Duodenal mucosa (tissue), 2 donors: ENCODE measurements at regions not wholly inside any gene's neighbourhood (a gene's known extent, or its start where the extent isn't known, plus 50 kb on each side); places are given as distances from the start of the nearest gene placed in this dataset.

Experiments used
- H3K27ac ChIP-seq: one replicate; pipeline ENCODE4 v1.7.0; 2013; ENCODE audit warnings: low read depth, low read length
- H3K27me3 ChIP-seq, 2 donors: one replicate each; pipeline ENCODE4 v1.7.0; 2013; ENCODE audit warnings: low read length in 2 of 2, control low read depth in 1 of 2; ENCODE audit not compliant: insufficient read depth in 2 of 2, control insufficient read depth in 1 of 2
- H3K36me3 ChIP-seq, 2 donors: one replicate each; pipeline ENCODE4 v1.7.0; 2013; ENCODE audit warnings: low read length in 2 of 2, control low read depth in 1 of 2; ENCODE audit not compliant: insufficient read depth in 2 of 2, control insufficient read depth in 1 of 2
- H3K4me1 ChIP-seq, 2 donors: one replicate each; pipeline ENCODE4 v1.7.0; 2013; ENCODE audit warnings: low read length in 2 of 2, control low read depth in 1 of 2; ENCODE audit not compliant: insufficient read depth in 2 of 2, control insufficient read depth in 1 of 2
- H3K4me3 ChIP-seq, 2 donors: one replicate each; pipeline ENCODE4 v1.7.0; 2013; ENCODE audit warnings: low read length in 2 of 2, low read depth in 1 of 2
- H3K9ac ChIP-seq, 2 donors: one replicate each; pipeline ENCODE4 v1.7.0; 2013; ENCODE audit warnings: low read length in 2 of 2, low read depth in 1 of 2
- H3K9me3 ChIP-seq, 2 donors: one replicate each; pipeline ENCODE4 v1.7.0; 2013; ENCODE audit warnings: low read length in 2 of 2, control low read depth in 1 of 2; ENCODE audit not compliant: control insufficient read depth in 1 of 2

DNA sequence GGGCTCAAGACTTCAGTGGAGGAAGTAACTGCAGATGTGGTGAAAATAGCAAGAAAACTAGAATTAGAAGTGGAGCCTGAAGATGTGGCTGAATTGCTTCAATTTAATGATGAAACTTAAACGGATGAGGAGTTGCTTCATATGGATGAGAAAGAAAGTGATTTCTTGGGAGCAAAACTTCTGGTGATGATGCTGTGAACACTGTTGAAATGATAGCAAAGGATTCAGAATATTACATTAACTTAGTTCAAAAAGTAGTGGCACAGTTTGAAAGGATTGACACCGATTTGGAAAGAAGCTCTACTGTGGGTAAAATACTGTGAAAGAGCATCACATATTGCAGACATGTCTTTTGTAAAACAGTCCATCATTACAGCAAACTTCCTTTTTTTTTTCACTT lies 638.0 kb downstream of the NYAP2 start:
- Histone ChIP-seq H3K9me3 (no peaks in the 10 kb centered on the region), H3K4me1 (no peaks in the 10 kb centered on the region), H3K27me3 (peaks cover 0 to under 1% of the 10 kb centered on the region in 2 donors), H3K9ac (no peak overlapping the region), H3K27ac (no peak overlapping the region), H3K36me3 (no peaks in the 10 kb centered on the region), H3K4me3 (no peak overlapping the region)

DNA sequence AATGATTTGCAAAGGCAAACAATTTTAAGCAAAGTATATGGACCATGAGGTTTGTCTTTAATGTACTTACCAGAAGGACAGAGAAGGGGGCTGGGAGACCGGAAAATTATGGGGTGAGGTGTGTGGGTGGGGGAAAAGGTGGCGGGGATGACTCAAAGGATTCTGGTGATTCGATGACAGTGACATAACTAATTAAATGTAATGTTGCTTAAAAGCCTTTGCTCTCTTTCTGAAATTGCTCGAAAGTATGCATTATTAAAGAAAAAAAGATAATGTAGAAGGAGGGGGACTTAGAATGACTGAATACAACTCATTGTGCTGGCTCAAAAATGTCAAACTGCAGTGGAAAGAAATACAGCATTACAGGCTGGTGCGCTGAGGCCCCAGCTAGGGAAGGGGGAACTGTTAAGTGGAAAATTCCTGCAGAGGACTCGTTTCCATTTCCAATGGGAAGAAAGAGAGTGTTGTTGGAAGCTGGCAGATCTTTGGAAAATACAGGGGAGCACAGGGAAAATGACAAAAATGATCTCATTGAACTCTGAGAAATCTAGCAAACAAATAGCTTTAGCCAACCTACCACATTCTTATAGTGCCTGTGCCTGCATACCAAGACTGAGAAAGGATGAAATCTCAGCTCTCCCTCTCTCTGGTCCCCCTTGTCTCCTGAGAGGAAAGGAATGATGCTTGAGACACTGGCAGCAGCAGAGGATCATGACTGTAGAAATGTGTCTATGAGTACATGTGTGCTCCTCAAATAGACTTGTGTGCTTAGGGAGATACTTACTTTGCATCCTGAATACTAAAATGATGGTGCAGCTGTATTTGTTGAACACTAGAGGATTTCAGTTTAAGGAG lies 632.4 kb downstream of the NYAP2 start:
- no peaks in the 10 kb centered on the region for H3K36me3 ChIP-seq
- no peak overlapping the region for H3K27ac ChIP-seq
- peaks cover 0 to 8% of the 10 kb centered on the region in 2 donors for H3K4me1 ChIP-seq
- H3K27me3 ChIP-seq, result peaks cover 13 to 19% of the 10 kb centered on the region in 2 donors
- no peak overlapping the region for H3K9ac ChIP-seq
- peak overlapping the region; percentile 60 to 63 for H3K4me3 ChIP-seq
- H3K9me3 ChIP-seq, result no peaks in the 10 kb centered on the region

DNA sequence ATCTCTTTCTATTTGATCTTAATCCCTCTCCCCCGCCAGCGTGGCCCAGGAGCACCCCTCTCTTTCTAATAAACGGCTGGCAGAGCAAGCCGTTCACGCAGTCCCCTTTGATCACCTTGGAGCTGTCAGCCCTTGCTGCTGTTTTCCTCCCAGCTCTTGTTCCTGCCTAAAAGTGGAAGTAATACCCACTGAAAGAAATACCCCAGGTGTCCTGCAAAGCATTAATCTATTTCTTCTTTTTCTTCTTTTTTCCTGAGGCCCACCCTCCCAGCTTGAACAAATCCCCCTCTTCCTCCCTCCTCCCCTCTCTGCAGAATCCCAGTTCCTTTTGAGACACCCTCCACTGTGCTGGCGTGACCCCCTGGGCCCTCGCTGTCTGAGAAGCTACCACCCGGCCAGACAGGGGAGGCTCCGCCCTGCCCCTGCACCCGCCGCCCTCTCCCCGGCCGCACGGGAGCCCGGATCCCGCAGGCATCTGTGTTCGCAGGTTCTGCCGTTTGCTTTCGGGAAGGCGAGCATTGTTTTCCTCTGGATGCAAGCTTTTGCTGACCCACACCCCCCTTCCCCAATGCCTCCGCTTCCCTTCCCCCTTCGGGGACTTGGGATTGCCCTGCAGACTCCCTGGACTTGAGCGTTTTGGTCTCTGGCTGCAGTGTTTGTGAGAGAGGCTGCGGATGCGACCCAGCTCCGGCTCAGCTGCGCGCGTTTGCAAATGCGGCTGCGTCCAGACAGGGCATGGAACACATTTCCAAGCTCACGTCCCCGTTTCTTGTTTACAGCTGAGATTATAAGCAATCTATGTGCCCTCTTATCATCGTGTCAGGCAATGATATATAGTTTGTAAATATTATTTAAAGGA lies 631.5 kb downstream of the NYAP2 start:
- peak overlapping the region; percentile 60 to 63 for H3K4me3 ChIP-seq
- H3K9me3 ChIP-seq, result no peaks in the 10 kb centered on the region
- H3K27me3 ChIP-seq, result peaks cover 13 to 19% of the 10 kb centered on the region in 2 donors
- no peak overlapping the region for H3K27ac ChIP-seq
- H3K36me3 ChIP-seq, result no peaks in the 10 kb centered on the region
- no peak overlapping the region for H3K9ac ChIP-seq
- H3K4me1 ChIP-seq, result peaks cover 0 to 8% of the 10 kb centered on the region in 2 donors

DNA sequence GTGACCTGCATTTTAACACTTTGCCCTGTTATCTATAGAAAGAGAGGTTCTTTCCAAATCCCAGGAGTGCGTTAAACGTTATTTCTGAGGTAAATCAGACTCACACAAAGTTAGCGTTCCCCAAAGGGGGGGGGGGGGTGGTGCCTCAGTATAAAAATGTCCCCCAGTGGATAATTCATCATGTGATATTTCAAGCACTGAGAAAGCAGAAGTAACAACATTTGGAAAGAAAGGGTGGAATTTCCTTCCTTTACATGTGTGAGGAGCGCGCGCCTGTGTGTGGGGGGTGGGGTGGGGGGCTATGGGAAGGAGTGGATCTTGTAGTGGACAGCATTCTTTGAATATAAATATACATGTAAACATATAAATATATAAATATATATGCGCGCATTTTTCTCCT lies 630.9 kb downstream of the NYAP2 start:
- no peak overlapping the region for H3K27ac ChIP-seq
- H3K4me3 ChIP-seq, result peak overlapping the region in 1 of 2 donors; percentile 60
- no peaks in the 10 kb centered on the region for H3K36me3 ChIP-seq
- no peaks in the 10 kb centered on the region for H3K9me3 ChIP-seq
- H3K27me3 ChIP-seq, result peaks cover 13 to 19% of the 10 kb centered on the region in 2 donors
- peaks cover 0 to 8% of the 10 kb centered on the region in 2 donors for H3K4me1 ChIP-seq
- no peak overlapping the region for H3K9ac ChIP-seq

DNA sequence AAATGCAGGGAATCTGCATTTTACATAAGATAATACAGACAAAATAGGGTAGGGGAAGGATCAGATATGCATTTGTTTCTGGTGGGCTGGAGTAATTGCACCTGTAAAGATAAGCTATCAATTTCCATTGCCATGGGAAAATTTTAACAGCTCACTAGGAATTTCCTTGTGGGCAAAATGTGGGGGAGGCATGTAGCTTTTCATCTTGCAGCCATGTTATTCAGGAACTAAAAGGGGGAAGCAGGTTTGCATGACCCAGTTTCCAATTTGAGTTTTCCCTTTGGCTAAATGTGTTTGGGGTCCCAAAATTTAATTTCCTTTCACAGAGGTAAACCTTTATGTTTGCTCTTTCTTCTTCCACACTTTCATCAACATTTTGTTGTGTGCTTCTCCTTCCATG lies 624.4 kb downstream of the NYAP2 start:
- no peaks in the 10 kb centered on the region for H3K9me3 ChIP-seq
- no peaks in the 10 kb centered on the region for H3K27me3 ChIP-seq
- no peaks in the 10 kb centered on the region for H3K4me1 ChIP-seq
- H3K36me3 ChIP-seq, result no peaks in the 10 kb centered on the region
- no peak overlapping the region for H3K27ac ChIP-seq
- H3K4me3 ChIP-seq, result no peak overlapping the region
- H3K9ac ChIP-seq, result no peak overlapping the region

DNA sequence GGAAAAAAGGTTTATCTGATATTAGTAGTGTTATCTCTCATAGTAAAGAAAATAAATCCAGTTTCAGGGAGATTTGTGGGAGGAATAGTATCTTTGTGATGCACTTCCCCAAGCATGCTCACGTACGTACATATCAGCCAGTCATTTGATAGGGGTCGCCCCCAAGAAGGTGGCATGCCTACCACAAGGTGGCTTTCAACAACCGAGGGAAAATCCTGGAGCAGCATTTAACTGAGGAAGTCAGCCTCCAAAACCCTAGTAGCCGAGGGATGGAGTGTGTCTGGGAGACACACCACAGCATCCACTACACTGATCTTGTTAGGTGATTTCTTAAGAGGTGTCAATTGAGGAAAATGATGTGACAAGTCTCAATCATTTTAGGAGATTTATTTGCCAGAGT lies 623.9 kb downstream of the NYAP2 start:
- Histone ChIP-seq H3K4me3 (no peak overlapping the region), H3K9ac (no peak overlapping the region), H3K27me3 (no peaks in the 10 kb centered on the region), H3K36me3 (no peaks in the 10 kb centered on the region), H3K4me1 (no peaks in the 10 kb centered on the region), H3K9me3 (no peaks in the 10 kb centered on the region), H3K27ac (no peak overlapping the region)

DNA sequence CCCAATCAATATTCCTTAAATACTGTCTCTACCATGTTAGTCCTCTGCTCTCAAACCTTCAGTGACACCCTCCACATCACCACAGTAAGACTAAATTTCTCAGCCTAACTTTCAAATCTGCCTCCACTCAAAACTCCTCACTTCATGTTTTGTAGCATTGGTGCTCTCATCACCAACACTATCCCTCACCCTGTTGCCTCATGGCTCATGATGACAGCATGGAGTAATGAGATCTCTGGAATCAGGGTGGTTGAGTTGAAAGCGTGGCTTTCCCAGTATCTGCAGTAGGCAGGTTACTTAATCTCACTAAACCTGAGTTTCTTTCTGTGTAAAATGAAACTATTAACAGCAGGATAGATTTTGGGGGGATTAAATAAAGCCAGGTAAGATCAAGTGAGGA lies 621.4 kb downstream of the NYAP2 start:
- no peaks in the 10 kb centered on the region for H3K36me3 ChIP-seq
- no peak overlapping the region for H3K27ac ChIP-seq
- H3K27me3 ChIP-seq, result no peaks in the 10 kb centered on the region
- H3K4me3 ChIP-seq, result no peak overlapping the region
- H3K9ac ChIP-seq, result no peak overlapping the region
- H3K9me3 ChIP-seq, result no peaks in the 10 kb centered on the region
- H3K4me1 ChIP-seq, result no peaks in the 10 kb centered on the region

DNA sequence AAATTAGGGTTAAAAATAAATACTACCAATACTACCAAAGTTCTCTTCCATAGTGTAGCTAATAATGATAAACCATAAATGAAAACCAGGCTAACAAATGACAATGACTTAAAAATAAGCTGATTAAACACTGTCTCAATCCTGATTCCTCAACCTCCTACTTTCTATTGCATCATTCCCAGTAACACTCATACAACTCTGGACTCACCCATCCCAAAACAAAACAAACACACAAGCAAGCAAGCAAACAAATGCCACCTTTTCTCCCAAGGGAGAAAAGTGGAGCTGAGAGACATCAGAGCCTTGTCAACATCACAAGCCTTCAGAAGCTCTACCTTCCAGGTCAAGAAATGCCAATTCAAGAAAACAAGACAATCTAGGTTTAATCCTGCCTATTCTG lies 620.7 kb downstream of the NYAP2 start:
- Histone ChIP-seq H3K36me3 (no peaks in the 10 kb centered on the region), H3K4me3 (no peak overlapping the region), H3K27me3 (no peaks in the 10 kb centered on the region), H3K4me1 (no peaks in the 10 kb centered on the region), H3K9me3 (no peaks in the 10 kb centered on the region), H3K9ac (no peak overlapping the region), H3K27ac (no peak overlapping the region)

DNA sequence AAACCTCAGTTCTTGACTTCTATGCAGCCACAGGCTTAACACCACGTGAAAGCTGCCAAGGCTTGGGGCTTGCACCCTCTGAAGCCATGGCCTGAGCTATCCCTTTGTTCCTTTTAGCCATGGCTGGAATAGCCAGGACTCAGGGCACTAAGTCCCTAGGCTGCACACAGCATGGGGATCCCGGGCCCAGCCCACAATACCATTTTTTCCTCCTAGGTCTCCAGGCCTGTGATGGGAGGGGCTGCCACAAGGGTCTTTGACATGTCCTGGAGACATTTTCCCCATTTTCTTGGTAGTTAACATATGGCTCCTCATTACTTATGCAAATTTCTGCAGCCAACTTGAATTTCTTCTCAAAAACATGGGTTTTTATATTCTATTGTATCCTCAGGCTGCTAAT lies 619.1 kb downstream of the NYAP2 start:
- no peak overlapping the region for H3K4me3 ChIP-seq
- no peaks in the 10 kb centered on the region for H3K36me3 ChIP-seq
- H3K9me3 ChIP-seq, result no peaks in the 10 kb centered on the region
- no peak overlapping the region for H3K27ac ChIP-seq
- H3K4me1 ChIP-seq, result no peaks in the 10 kb centered on the region
- H3K9ac ChIP-seq, result no peak overlapping the region
- H3K27me3 ChIP-seq, result no peaks in the 10 kb centered on the region

DNA sequence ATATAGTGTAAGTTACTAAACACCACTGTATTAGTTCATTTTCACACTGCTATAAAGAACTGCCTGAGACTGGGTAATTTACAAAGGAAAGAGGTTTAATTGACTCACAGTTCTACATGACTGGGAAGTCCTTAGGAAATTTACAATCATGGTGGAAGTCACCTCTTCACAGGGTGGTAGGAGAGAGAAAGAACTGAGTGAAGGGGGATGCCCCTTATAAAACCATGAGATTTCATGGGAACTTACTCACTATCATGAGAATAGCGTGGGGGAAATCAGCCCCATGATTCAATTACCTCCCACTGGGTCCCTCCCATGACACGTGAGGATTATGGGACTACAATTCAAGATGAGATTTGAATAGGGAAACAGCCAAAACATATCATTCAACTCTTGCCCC lies 618.0 kb downstream of the NYAP2 start:
- Histone ChIP-seq H3K9ac (no peak overlapping the region), H3K9me3 (no peaks in the 10 kb centered on the region), H3K36me3 (no peaks in the 10 kb centered on the region), H3K4me3 (no peak overlapping the region), H3K27ac (no peak overlapping the region), H3K27me3 (no peaks in the 10 kb centered on the region), H3K4me1 (no peaks in the 10 kb centered on the region)
